Right lobe of liver (tissue), 4 donors: ENCODE measurements at regions not wholly inside any gene's neighbourhood (a gene's known extent, or its start where the extent isn't known, plus 50 kb on each side); places are given as distances from the start of the nearest gene placed in this dataset.

ENCODE experiments used
- CTCF ChIP-seq, 4 donors: fragments of 200-600 bp in 3 of 4; fragments of 450-650 bp in 1 of 4; IDR thresholded peaks; one replicate each; pipeline versions ENCODE4 v1.5.1 to v1.8.0; 2016 to 2022; ENCODE audit warnings: antibody characterized with exemption in 4 of 4, mild to moderate bottlenecking in 2 of 4
- POLR2A ChIP-seq: fragments of 450-650 bp; IDR thresholded peaks from one replicate; pipeline ENCODE4 v1.6.1; 2017; ENCODE audit warnings: antibody characterized with exemption, mild to moderate bottlenecking
- donor health status: DM: no; HTN: no; CAD: no.
- donor health status: DM: no; HTN: no; CAD: no.
- donor health status: DM: no; HTN: yes; CAD: no.

- TF ChIP-seq CTCF (IDR thresholded peaks at IDR 0.05) (no peak), POLR2A (no peak)
Measured at GRCh38 chr3:20258371-20258770, 72.4 kb upstream of the SGO1 start.
